ENCODE measurements at regions not wholly inside any gene's neighbourhood (a gene's known extent, or its start where the extent isn't known, plus 50 kb on each side); places are given as distances from the start of the nearest gene placed in this dataset.

- TF ChIP-seq EP300 (IDR thresholded peaks at IDR 0.05) (no peak), CTCF (IDR thresholded peaks at IDR 0.05) (no peak), POLR2A (IDR thresholded peaks at IDR 0.05) (no peak)
- Histone ChIP-seq H3K36me3 (no peaks in the 10 kb centered on the region), H3K27ac (no peak overlapping the region), H3K4me3 (no peak overlapping the region), H3K9me3 (no peaks in the 10 kb centered on the region), H3K4me1 (no peaks in the 10 kb centered on the region), H3K27me3 (no peaks in the 10 kb centered on the region)
- no peak for DNase-seq (ENCODE audit: low spot score in 2 of 2)
Measured at GRCh38 chr13:84460989-84461388, 578.7 kb upstream of the SLITRK1 start.

GRCh38 chr13:84455143-84455905 lies 573.0 kb upstream of the SLITRK1 start:
- Histone ChIP-seq H3K4me1 (no peaks in the 10 kb centered on the region), H3K27ac (no peak overlapping the region), H3K36me3 (no peaks in the 10 kb centered on the region), H3K27me3 (no peaks in the 10 kb centered on the region), H3K9me3 (no peaks in the 10 kb centered on the region), H3K4me3 (no peak overlapping the region)
- no peak for TF ChIP-seq EP300 (IDR thresholded peaks at IDR 0.05)
- no peak for TF ChIP-seq CTCF (IDR thresholded peaks at IDR 0.05)
- no peak for TF ChIP-seq POLR2A (IDR thresholded peaks at IDR 0.05)
- DNase-seq (ENCODE audit: low spot score in 2 of 2), result no peak
- WGBS, 2 donors, result 81 to 91% methylated on average over 5 to 7 of the region's 7 CpGs

GRCh38 chr13:84447640-84447978 lies 565.3 kb upstream of the SLITRK1 start:
- H3K27ac ChIP-seq, result no peak overlapping the region

GRCh38 chr13:84446972-84447639 lies 564.8 kb upstream of the SLITRK1 start:
- Histone ChIP-seq H3K4me1 (no peaks in the 10 kb centered on the region), H3K9me3 (no peaks in the 10 kb centered on the region), H3K27me3 (no peaks in the 10 kb centered on the region), H3K36me3 (no peaks in the 10 kb centered on the region), H3K4me3 (no peak overlapping the region), H3K27ac (no peak overlapping the region)
- DNase-seq (ENCODE audit: low spot score in 2 of 2), result no peak
- TF ChIP-seq EP300 (IDR thresholded peaks at IDR 0.05) (no peak), CTCF (IDR thresholded peaks at IDR 0.05) (no peak), POLR2A (IDR thresholded peaks at IDR 0.05) (no peak)
- 62 to 63% methylated on average over 9 of the region's 9 CpGs for WGBS, 2 donors

More at GRCh38 chr13:84447640-84447978, 565.3 kb upstream of the SLITRK1 start:
- Histone ChIP-seq H3K4me1 (no peaks in the 10 kb centered on the region), H3K9me3 (no peaks in the 10 kb centered on the region), H3K4me3 (no peak overlapping the region), H3K27me3 (no peaks in the 10 kb centered on the region), H3K36me3 (no peaks in the 10 kb centered on the region)
- 67 to 73% methylated on average over 2 to 3 of the region's 4 CpGs for WGBS, 2 donors
- TF ChIP-seq EP300 (IDR thresholded peaks at IDR 0.05) (no peak), CTCF (IDR thresholded peaks at IDR 0.05) (no peak), POLR2A (IDR thresholded peaks at IDR 0.05) (no peak)
- no peak for DNase-seq (ENCODE audit: low spot score in 2 of 2)

GRCh38 chr13:84445776-84446175 lies 563.5 kb upstream of the SLITRK1 start:
- 85 to 88% methylated on average over 5 of the region's 5 CpGs for WGBS, 2 donors
- H3K27ac ChIP-seq, result no peak overlapping the region
- no peak for TF ChIP-seq EP300 (IDR thresholded peaks at IDR 0.05)
- TF ChIP-seq CTCF (IDR thresholded peaks at IDR 0.05), result no peak
- no peak for TF ChIP-seq POLR2A (IDR thresholded peaks at IDR 0.05)
- no peak overlapping the region for H3K4me3 ChIP-seq
- no peak for DNase-seq (ENCODE audit: low spot score in 2 of 2)
- H3K36me3 ChIP-seq, result no peaks in the 10 kb centered on the region
- no peaks in the 10 kb centered on the region for H3K4me1 ChIP-seq
- no peaks in the 10 kb centered on the region for H3K27me3 ChIP-seq
- H3K9me3 ChIP-seq, result no peaks in the 10 kb centered on the region

Data from tibial nerve (tissue), 4 donors.